ENCODE measurements at regions not wholly inside any gene's neighbourhood (a gene's known extent, or its start where the extent isn't known, plus 50 kb on each side); places are given as distances from the start of the nearest gene placed in this dataset.

DNA sequence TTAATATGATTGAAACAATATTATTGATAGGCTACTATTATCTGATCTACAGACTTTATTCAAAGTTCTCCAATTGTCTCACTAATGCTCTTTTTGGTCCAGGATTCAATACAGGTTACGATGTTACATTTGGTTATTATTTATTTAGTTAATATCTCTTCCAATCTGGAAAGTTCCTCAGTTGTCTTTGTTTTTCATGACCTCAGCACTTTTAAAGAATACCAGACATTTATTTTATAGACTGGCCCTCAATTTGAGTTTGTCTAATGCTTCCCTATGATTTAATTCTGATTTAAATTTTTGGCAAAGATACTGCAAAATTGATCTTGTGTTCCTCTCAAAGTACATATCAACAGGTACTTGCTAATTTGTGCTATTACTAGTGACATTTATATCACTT lies 937.4 kb downstream of the KCNMA1 start:
- Mint-ChIP-seq H3K4me3 (no peak overlapping the region), H3K27me3 (ENCODE audit: low read depth) (no peaks in the 10 kb centered on the region), H3K4me1 (no peaks in the 10 kb centered on the region), H3K27ac (ENCODE audit: unreplicated experiment) (no peak overlapping the region), H3K9me3 (peaks cover 7% of the 10 kb centered on the region), H3K36me3 (ENCODE audit: low read depth) (no peaks in the 10 kb centered on the region)
- TF ChIP-seq, protein P1, sequence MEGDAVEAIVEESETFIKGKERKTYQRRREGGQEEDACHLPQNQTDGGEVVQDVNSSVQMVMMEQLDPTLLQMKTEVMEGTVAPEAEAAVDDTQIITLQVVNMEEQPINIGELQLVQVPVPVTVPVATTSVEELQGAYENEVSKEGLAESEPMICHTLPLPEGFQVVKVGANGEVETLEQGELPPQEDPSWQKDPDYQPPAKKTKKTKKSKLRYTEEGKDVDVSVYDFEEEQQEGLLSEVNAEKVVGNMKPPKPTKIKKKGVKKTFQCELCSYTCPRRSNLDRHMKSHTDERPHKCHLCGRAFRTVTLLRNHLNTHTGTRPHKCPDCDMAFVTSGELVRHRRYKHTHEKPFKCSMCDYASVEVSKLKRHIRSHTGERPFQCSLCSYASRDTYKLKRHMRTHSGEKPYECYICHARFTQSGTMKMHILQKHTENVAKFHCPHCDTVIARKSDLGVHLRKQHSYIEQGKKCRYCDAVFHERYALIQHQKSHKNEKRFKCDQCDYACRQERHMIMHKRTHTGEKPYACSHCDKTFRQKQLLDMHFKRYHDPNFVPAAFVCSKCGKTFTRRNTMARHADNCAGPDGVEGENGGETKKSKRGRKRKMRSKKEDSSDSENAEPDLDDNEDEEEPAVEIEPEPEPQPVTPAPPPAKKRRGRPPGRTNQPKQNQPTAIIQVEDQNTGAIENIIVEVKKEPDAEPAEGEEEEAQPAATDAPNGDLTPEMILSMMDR (conservative IDR thresholded peaks at IDR 0.05), result no peak
- no peak for DNase-seq (ENCODE audit: low read depth, low spot score)

DNA sequence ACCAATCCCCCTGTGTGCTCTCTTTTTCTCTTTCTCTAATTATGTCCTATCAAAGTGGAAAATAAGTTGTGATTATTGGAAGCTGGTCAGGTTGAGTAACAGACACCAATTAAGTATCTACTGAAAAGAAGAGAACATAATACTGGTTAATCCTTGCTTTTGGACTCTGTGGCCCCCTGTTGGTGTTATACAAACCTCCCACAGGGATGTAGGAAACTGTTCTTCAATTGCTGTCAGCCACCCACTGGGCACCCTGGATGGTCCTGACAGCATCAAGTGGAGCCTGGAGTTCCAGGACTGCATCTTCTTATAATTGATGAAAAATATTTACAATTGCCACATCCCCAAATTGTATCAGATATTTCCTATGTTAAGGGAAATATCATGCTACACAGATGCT lies 939.7 kb downstream of the KCNMA1 start:
- H3K9me3 Mint-ChIP-seq, result peaks cover 7% of the 10 kb centered on the region
- TF ChIP-seq, protein P1 (conservative IDR thresholded peaks at IDR 0.05), result no peak
- H3K4me3 Mint-ChIP-seq, result no peak overlapping the region

DNA sequence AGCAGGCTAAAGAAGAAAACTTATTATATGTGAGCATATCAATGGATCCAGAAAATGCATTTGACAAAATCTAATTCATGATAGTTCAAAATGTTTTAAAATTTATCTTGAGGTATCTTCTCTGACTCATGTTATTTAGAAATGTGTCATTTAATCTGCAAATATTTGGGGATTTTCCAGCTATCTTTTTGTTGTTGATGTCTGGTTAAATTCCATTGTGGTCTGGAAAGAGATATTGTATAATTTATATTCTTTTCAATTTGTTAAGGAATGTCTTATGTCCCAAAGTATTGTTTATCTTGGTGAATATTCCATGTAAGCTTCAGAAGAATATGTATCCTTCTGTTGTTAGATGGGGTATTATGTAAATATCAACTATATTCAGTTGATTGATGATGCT lies 942.5 kb downstream of the KCNMA1 start:
- Mint-ChIP-seq H3K9me3 (peaks cover 11% of the 10 kb centered on the region), H3K27me3 (ENCODE audit: low read depth) (no peaks in the 10 kb centered on the region), H3K27ac (ENCODE audit: unreplicated experiment) (no peak overlapping the region), H3K36me3 (ENCODE audit: low read depth) (peaks cover 7% of the 10 kb centered on the region), H3K4me3 (no peak overlapping the region), H3K4me1 (no peaks in the 10 kb centered on the region)
- no peak for DNase-seq (ENCODE audit: low read depth, low spot score)
- TF ChIP-seq, protein P1 (conservative IDR thresholded peaks at IDR 0.05), result no peak

More for the DNA sequence above, 939.7 kb downstream of the KCNMA1 start:
- DNase-seq (ENCODE audit: low read depth, low spot score), result no peak
- H3K4me1 Mint-ChIP-seq, result no peaks in the 10 kb centered on the region
- peaks cover under 1% of the 10 kb centered on the region for H3K36me3 Mint-ChIP-seq (ENCODE audit: low read depth)
- no peak overlapping the region for H3K27ac Mint-ChIP-seq (ENCODE audit: unreplicated experiment)
- H3K27me3 Mint-ChIP-seq (ENCODE audit: low read depth), result no peaks in the 10 kb centered on the region

DNA sequence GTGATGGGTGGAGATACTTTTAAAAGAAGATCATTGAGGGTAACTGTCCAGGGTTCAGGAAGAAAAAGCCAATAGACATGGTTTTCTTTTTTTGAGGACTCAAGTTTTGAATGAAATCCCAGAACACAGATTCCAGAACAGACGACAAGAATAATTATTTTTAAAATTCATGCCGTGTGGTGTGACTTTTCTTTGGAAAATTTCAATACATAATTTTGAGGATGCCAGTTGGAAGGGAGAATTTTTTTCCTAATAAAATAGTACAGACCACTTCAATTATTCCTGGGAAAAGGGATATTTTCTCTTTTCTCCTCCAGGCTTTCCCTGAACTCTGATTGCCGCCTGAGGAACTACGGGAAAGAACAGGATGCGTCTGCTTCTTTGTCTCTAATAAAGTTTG lies 951.4 kb downstream of the KCNMA1 start:
- Mint-ChIP-seq H3K27me3 (ENCODE audit: low read depth) (no peaks in the 10 kb centered on the region), H3K4me3 (no peak overlapping the region), H3K4me1 (no peaks in the 10 kb centered on the region), H3K9me3 (peaks cover 9% of the 10 kb centered on the region), H3K36me3 (ENCODE audit: low read depth) (peaks cover 3% of the 10 kb centered on the region), H3K27ac (ENCODE audit: unreplicated experiment) (no peak overlapping the region)
- TF ChIP-seq, protein P1 (conservative IDR thresholded peaks at IDR 0.05), result no peak
- no peak for DNase-seq (ENCODE audit: low read depth, low spot score)

DNA sequence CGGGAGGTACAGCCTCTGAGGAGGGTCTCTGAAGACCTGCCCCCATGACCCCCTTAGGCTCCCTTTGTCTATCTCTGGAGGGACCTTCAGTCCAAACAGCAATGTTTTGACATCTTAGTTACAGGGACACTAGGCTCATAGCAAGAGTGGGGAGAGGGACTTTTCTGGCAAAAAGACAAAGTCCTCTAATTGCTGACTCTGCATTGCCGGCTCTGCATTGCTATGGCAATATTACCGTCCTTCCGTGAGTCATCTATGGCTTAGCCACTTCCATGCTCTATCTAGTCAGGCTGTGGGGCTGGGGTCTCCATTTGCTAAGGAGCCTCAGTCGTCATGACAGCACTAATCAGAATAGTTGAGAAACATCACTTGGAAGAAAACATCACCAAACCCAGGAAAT lies 952.6 kb downstream of the KCNMA1 start:
- no peaks in the 10 kb centered on the region for H3K36me3 Mint-ChIP-seq (ENCODE audit: low read depth)
- DNase-seq (ENCODE audit: low read depth, low spot score), result no peak
- no peak overlapping the region for H3K27ac Mint-ChIP-seq (ENCODE audit: unreplicated experiment)
- no peaks in the 10 kb centered on the region for H3K4me1 Mint-ChIP-seq
- H3K9me3 Mint-ChIP-seq, result peaks cover 2% of the 10 kb centered on the region
- TF ChIP-seq, protein P1 (conservative IDR thresholded peaks at IDR 0.05), result no peak
- no peak overlapping the region for H3K4me3 Mint-ChIP-seq
- H3K27me3 Mint-ChIP-seq (ENCODE audit: low read depth), result no peaks in the 10 kb centered on the region

DNA sequence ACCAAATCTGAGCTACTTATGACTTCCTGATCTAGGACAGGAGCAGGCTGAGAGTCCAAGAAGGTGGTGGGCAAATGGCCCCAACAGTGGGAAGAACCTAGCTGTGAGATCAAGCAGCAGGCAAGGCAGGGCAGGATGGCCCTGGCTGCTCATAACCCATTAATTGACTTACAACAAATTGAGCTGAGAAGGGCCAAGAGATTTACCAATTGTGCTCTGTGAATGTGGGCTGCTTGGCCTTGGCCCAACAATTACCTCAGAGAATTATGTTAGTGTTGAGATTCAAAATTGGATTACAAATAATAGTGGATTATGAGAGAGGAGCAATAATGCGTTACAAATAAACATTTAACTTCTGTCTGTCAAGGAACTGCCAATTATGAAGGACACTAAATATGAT lies 956.5 kb downstream of the KCNMA1 start:
- TF ChIP-seq, protein P1 (conservative IDR thresholded peaks at IDR 0.05), result no peak
- no peaks in the 10 kb centered on the region for H3K4me1 Mint-ChIP-seq
- DNase-seq (ENCODE audit: low read depth, low spot score), result no peak
- H3K36me3 Mint-ChIP-seq (ENCODE audit: low read depth), result no peaks in the 10 kb centered on the region
- H3K27me3 Mint-ChIP-seq (ENCODE audit: low read depth), result peaks cover 4% of the 10 kb centered on the region
- no peak overlapping the region for H3K27ac Mint-ChIP-seq (ENCODE audit: unreplicated experiment)
- no peaks in the 10 kb centered on the region for H3K9me3 Mint-ChIP-seq
- no peak overlapping the region for H3K4me3 Mint-ChIP-seq

All from neural crest cell (in vitro differentiated cells).